GM12872 (cell line): ENCODE measurements at regions not wholly inside any gene's neighbourhood (a gene's known extent, or its start where the extent isn't known, plus 50 kb on each side); places are given as distances from the start of the nearest gene placed in this dataset.

Source experiments
- CTCF ChIP-seq: IDR thresholded peaks from 3 replicates; pipeline ENCODE4 v1.5.1; 2011; ENCODE audit warnings: low read depth, mild to moderate bottlenecking, low read length, moderate library complexity; ENCODE audit not compliant: insufficient read depth

DNA sequence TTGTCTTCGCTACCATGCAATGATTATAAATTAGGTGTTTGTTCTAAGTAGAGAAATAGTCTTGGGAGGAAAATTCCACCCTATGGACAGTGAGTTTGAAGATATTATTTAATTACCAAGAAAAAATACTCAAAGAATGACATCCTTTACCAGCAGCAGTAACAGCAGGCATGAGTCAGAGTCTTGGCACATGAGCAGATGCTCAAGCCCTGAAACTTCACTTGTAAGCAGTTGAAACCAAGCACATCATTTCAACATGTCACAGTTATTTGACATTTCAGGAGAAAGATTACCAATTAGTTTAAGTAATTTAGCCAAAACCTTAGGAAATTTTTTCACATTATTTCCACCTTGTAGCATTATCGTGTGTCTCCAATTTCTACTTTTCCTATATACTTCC, 99.2 kb downstream of the C12orf50 start:
- no peak for TF ChIP-seq CTCF

DNA sequence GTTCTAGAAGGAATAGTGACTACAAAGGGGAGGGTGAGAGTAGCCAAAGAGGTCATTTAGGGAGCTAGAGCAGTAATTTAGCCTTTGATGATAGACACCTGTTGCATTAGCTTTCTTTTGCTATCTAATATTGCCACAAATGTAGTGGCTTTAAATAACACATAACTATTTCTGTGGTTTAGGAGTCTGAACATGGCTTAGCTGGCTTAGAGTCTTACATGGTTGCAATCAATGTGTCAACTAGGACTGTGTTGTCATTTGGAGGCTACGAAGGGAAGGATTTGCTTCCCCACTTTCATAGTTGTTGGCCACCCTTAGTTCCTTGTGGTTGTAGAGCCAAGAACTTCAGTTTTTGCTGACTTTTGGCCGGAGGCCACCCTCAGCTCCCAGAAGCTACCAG, 99.9 kb downstream of the C12orf50 start:
- TF ChIP-seq CTCF = no peak

- no peak for TF ChIP-seq CTCF
Observed at GRCh38 chr12:87928031-87928430, 101.2 kb downstream of the C12orf50 start.

DNA sequence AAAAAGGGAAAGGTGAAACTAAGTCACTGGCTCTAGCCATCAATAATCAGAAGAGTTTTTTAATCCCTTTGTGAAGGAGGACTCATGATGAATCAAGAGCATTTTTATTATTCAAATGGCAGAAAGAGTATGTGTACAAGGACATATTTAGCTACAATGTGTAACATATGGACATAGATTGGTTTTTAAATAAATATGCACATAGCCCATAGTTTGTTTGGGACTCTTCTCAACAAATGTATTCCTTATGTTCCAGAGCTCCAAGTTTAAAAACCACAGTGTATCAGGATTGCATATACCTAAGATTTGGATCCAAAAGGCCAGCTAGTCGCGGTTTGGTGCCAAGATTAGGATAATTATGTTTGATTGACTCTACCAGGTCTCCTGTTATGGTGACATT, 104.2 kb downstream of the C12orf50 start:
- no peak for TF ChIP-seq CTCF

DNA sequence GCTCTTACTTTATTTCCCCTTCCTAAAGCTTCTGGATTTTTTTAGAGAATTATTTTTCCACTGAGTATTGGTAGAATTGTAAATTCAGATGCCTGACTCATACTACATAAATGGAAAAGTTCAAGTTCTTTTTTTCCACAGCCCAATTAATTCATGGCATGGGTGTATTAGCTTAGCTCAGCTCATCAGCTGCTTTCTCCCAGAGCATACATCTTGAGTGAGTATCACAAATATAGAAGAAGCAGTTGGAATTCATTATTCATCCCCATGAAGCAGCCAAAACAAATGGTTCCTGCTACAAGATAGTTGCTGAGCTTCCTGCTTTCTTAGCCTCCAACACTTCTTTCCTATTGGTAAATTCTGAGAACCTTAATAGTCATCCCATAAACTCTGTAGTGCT, 105.1 kb downstream of the C12orf50 start:
- TF ChIP-seq CTCF = no peak

GRCh38 chr12:87923361-87923760, 105.8 kb downstream of the C12orf50 start:
- no peak for TF ChIP-seq CTCF

DNA sequence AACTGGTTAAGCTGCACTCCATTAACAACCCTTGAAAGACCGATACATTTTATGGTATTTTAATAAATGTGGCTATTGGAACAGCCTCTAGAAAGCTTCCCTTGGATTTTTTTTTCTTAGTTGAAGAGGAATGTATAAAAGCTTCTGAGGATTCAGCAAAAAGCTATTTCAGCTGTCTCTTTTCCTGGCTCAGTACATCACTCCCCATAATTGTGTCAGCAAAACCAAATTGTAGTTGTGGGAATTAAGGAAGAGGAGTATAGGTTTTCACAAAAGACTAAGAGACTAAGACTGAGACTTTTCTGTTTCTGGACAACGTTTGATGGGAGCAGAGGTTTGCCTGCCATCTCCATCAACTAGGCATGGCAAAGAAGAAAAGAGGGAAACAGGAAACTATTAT, 106.5 kb downstream of the C12orf50 start:
- TF ChIP-seq CTCF = no peak

- TF ChIP-seq CTCF = no peak
Observed at GRCh38 chr12:87921621-87922020, 107.6 kb downstream of the C12orf50 start.
